WERI-Rb-1 (cell line): ENCODE measurements at regions not wholly inside any gene's neighbourhood (a gene's known extent, or its start where the extent isn't known, plus 50 kb on each side); places are given as distances from the start of the nearest gene placed in this dataset.
A peak's percentile ranks its signal among the peaks of the same experiment; 100 is the strongest.
"Not testable (repeated sequence)": the region's sequence is repeated elsewhere in the genome, so short reads cannot be mapped to it uniquely, and the experiment has no call there.

Experiments
- DNase-seq: peaks from one replicate; pipeline ENCODE4 v3.0.0-alpha.2; 2020
- H3K27ac ChIP-seq: fragments of 250-450 bp; sonication (Bioruptor Pico); 2 replicates; pipeline ENCODE4 v1.5.1; 2020; ENCODE audit warnings: mild to moderate bottlenecking, moderate library complexity
- H3K27me3 ChIP-seq: fragments of 250-450 bp; sonication (Bioruptor Pico); 2 replicates; pipeline ENCODE4 v1.5.1; 2021; ENCODE audit warnings: mild to moderate bottlenecking, low read depth, moderate library complexity; ENCODE audit not compliant: insufficient read depth, severe bottlenecking
- H3K36me3 ChIP-seq: fragments of 250-450 bp; sonication (Bioruptor Pico); 2 replicates; pipeline ENCODE4 v1.5.1; 2020; ENCODE audit warnings: mild to moderate bottlenecking, moderate library complexity
- H3K4me3 ChIP-seq: 2 replicates; pipeline ENCODE4 v1.5.1; 2011; ENCODE audit warnings: low read depth, mild to moderate bottlenecking, control low read depth, low read length
- H3K9me3 ChIP-seq: fragments of 250-450 bp; sonication (Bioruptor Pico); 2 replicates; pipeline ENCODE4 v1.5.1; 2021; ENCODE audit warnings: mild to moderate bottlenecking, moderate library complexity; ENCODE audit not compliant: severe bottlenecking
- CTCF ChIP-seq: IDR thresholded peaks from 2 replicates; pipeline ENCODE4 v1.5.1; 2011; ENCODE audit warnings: low read depth, mild to moderate bottlenecking, control low read depth, inconsistent platforms, low read length

- Histone ChIP-seq H3K9me3 (no peaks in the 10 kb centered on the region), H3K27me3 (no peaks in the 10 kb centered on the region), H3K36me3 (no peaks in the 10 kb centered on the region), H3K4me3 (no peak overlapping the region), H3K27ac (no peak overlapping the region)
- DNase-seq = no peak
- TF ChIP-seq CTCF = no peak
These were observed 165.5 kb upstream of the PTGFR start for GRCh38 chr1:78325293-78325692.

- no peak for TF ChIP-seq CTCF
- Histone ChIP-seq H3K27ac (no peak overlapping the region), H3K36me3 (no peaks in the 10 kb centered on the region), H3K4me3 (no peak overlapping the region), H3K27me3 (no peaks in the 10 kb centered on the region), H3K9me3 (no peaks in the 10 kb centered on the region)
- no peak for DNase-seq
These were observed 161.3 kb upstream of the PTGFR start for GRCh38 chr1:78329475-78329874.

- TF ChIP-seq CTCF = no peak
- no peak overlapping the region for H3K4me3 ChIP-seq
- no peaks in the 10 kb centered on the region for H3K9me3 ChIP-seq
- DNase-seq = no peak
- H3K27me3 ChIP-seq = no peaks in the 10 kb centered on the region
- H3K27ac ChIP-seq = no peak overlapping the region
- H3K36me3 ChIP-seq = no peaks in the 10 kb centered on the region
These were observed 159.0 kb upstream of the PTGFR start for GRCh38 chr1:78331799-78332198.

- Histone ChIP-seq H3K4me3 (no peak overlapping the region), H3K9me3 (no peaks in the 10 kb centered on the region), H3K36me3 (no peaks in the 10 kb centered on the region), H3K27me3 (no peaks in the 10 kb centered on the region), H3K27ac (no peak overlapping the region)
- TF ChIP-seq CTCF = peak; percentile 66
- peak; percentile 15 for DNase-seq
These were observed 157.3 kb upstream of the PTGFR start for GRCh38 chr1:78333502-78333901.

GRCh38 chr1:78334114-78334513 is 156.7 kb upstream of the PTGFR start:
- Histone ChIP-seq H3K27ac (no peak overlapping the region), H3K36me3 (no peaks in the 10 kb centered on the region), H3K27me3 (no peaks in the 10 kb centered on the region), H3K9me3 (no peaks in the 10 kb centered on the region), H3K4me3 (no peak overlapping the region)
- no peak for TF ChIP-seq CTCF
- DNase-seq = no peak

GRCh38 chr1:78334952-78335351 is 155.8 kb upstream of the PTGFR start:
- Histone ChIP-seq H3K27ac (no peak overlapping the region), H3K9me3 (no peaks in the 10 kb centered on the region), H3K36me3 (no peaks in the 10 kb centered on the region), H3K27me3 (no peaks in the 10 kb centered on the region), H3K4me3 (no peak overlapping the region)
- TF ChIP-seq CTCF = no peak
- no peak for DNase-seq

- H3K27ac ChIP-seq, H3K27me3 ChIP-seq, DNase-seq, H3K4me3 ChIP-seq, H3K9me3 ChIP-seq, H3K36me3 ChIP-seq: not testable (repeated sequence)
These were observed 154.0 kb upstream of the PTGFR start for GRCh38 chr1:78336751-78337150.
